WTC11 (cell line): ENCODE measurements at regions not wholly inside any gene's neighbourhood (a gene's known extent, or its start where the extent isn't known, plus 50 kb on each side); places are given as distances from the start of the nearest gene placed in this dataset.

ENCODE experiments used
- ATAC-seq: fragments of 200-7000 bp; cut with Tn5 transposase; 2 replicates; pipeline ENCODE4 v1.10.0; 2021; ENCODE audit warnings: mild to moderate bottlenecking, moderate library complexity
- CTCF ChIA-PET: fragments of 300-600 bp; sonication (Branson Sonifier 250); formaldehyde crosslinking; loops from one replicate; lab custom pipeline; 2021; ENCODE audit warnings: antibody characterized with exemption; lab: Charles Lee
- POLR2A ChIA-PET: fragments of 350-600 bp; sonication (Branson Sonifier 250); formaldehyde crosslinking; loops from one replicate; lab custom pipeline; 2021; ENCODE audit warnings: antibody characterized with exemption; lab: Charles Lee
- DNase-seq: peaks from one replicate; pipeline ENCODE4 v3.0.0; 2021; ENCODE audit warnings: low spot score
- H3K27ac Mint-ChIP-seq: 2 replicates; pipeline ENCODE4 v1.8.0; 2021; ENCODE audit warnings: mixed read lengths
- H3K27me3 Mint-ChIP-seq: 2 replicates; pipeline ENCODE4 v1.8.0; 2021; ENCODE audit warnings: low read depth, mild to moderate bottlenecking, moderate library complexity, mixed read lengths
- H3K36me3 Mint-ChIP-seq: 2 replicates; pipeline ENCODE4 v1.8.0; 2021; ENCODE audit warnings: mixed read lengths
- H3K4me1 Mint-ChIP-seq: 2 replicates; pipeline ENCODE4 v1.8.0; 2022; ENCODE audit warnings: mixed read lengths
- H3K4me3 Mint-ChIP-seq: 2 replicates; pipeline ENCODE4 v1.8.0; 2021; ENCODE audit warnings: mild to moderate bottlenecking, moderate library complexity, mixed read lengths
- H3K9me3 Mint-ChIP-seq: 2 replicates; pipeline ENCODE4 v1.8.0; 2021; ENCODE audit warnings: mixed read lengths
- EMX1 ChIP-seq: fragments of 250-450 bp; sonication (Bioruptor Pico); IDR thresholded peaks from 2 replicates; pipeline ENCODE4 v1.8.0; 2021; ENCODE audit warnings: mild to moderate bottlenecking
- FOXJ3 ChIP-seq: sonication (generic); formaldehyde crosslinking; IDR thresholded peaks from 2 replicates; pipeline ENCODE4 v1.9.0; 2021; ENCODE audit warnings: missing genetic modification reagents, mild to moderate bottlenecking, borderline replicate concordance
- MXD4 ChIP-seq: fragments of 250-450 bp; sonication (Bioruptor Pico); IDR thresholded peaks from 2 replicates; pipeline ENCODE4 v1.8.0; 2021; ENCODE audit warnings: mild to moderate bottlenecking, moderate library complexity, borderline replicate concordance
- NFATC4 ChIP-seq: fragments of 250-450 bp; sonication (Bioruptor Pico); IDR thresholded peaks from 2 replicates; pipeline ENCODE4 v1.9.0; 2021; ENCODE audit warnings: mild to moderate bottlenecking
- NR2C2 ChIP-seq: sonication (generic); formaldehyde crosslinking; IDR thresholded peaks from 2 replicates; pipeline ENCODE4 v1.8.0; 2022; ENCODE audit warnings: mild to moderate bottlenecking, missing genetic modification reagents
- RELA ChIP-seq: sonication (generic); formaldehyde crosslinking; IDR thresholded peaks from 2 replicates; pipeline ENCODE4 v1.8.1; 2022; ENCODE audit warnings: missing genetic modification reagents, mild to moderate bottlenecking, borderline replicate concordance
- SMAD3 ChIP-seq: sonication (generic); formaldehyde crosslinking; IDR thresholded peaks from 2 replicates; pipeline ENCODE4 v1.8.0; 2022; ENCODE audit warnings: missing genetic modification reagents, mild to moderate bottlenecking, borderline replicate concordance
- TCF7 ChIP-seq: sonication (generic); formaldehyde crosslinking; IDR thresholded peaks from 2 replicates; pipeline ENCODE4 v1.8.0; 2022; ENCODE audit warnings: mild to moderate bottlenecking, low read depth, missing genetic modification reagents, moderate library complexity
- ZBTB21 ChIP-seq: sonication (generic); formaldehyde crosslinking; IDR thresholded peaks from 2 replicates; pipeline ENCODE4 v1.8.1; 2023; ENCODE audit warnings: mild to moderate bottlenecking, missing genetic modification reagents, borderline replicate concordance
- ZNF219 ChIP-seq: sonication (generic); formaldehyde crosslinking; IDR thresholded peaks from 2 replicates; pipeline ENCODE4 v1.8.0; 2023; ENCODE audit warnings: missing genetic modification reagents, mild to moderate bottlenecking, borderline replicate concordance
- ZNF232 ChIP-seq: sonication (generic); formaldehyde crosslinking; IDR thresholded peaks from 2 replicates; pipeline ENCODE4 v1.8.0; 2022; ENCODE audit warnings: mild to moderate bottlenecking, missing genetic modification reagents
- TF ChIP-seq, protein P1 (sequence below): sonication (generic); formaldehyde crosslinking; IDR thresholded peaks from 2 replicates; pipeline ENCODE4 v1.8.1; 2022; ENCODE audit warnings: missing genetic modification reagents, borderline replicate concordance
- TF ChIP-seq, protein P2 (sequence below): fragments of 250-450 bp; sonication (Bioruptor Pico); IDR thresholded peaks from 2 replicates; pipeline ENCODE4 v1.8.0; 2021; ENCODE audit warnings: mild to moderate bottlenecking
- TF ChIP-seq, protein P3 (sequence below): sonication (generic); formaldehyde crosslinking; IDR thresholded peaks from 2 replicates; pipeline ENCODE4 v1.8.0; 2023; ENCODE audit warnings: mild to moderate bottlenecking, missing genetic modification reagents
- TF ChIP-seq, protein P4 (sequence below): sonication (generic); formaldehyde crosslinking; IDR thresholded peaks from 2 replicates; pipeline ENCODE4 v1.8.0; 2023; ENCODE audit warnings: missing genetic modification reagents
- TF ChIP-seq, protein P5 (sequence below): sonication (generic); formaldehyde crosslinking; conservative IDR thresholded peaks from 2 replicates; pipeline ENCODE4 v1.8.1; 2022; ENCODE audit warnings: mild to moderate bottlenecking, missing genetic modification reagents
- TF ChIP-seq, protein P6 (sequence below): sonication (generic); formaldehyde crosslinking; IDR thresholded peaks from 2 replicates; pipeline ENCODE4 v1.8.0; 2022; ENCODE audit warnings: mild to moderate bottlenecking, missing genetic modification reagents
- TF ChIP-seq, protein P7 (sequence below): sonication (generic); formaldehyde crosslinking; IDR thresholded peaks from 2 replicates; pipeline ENCODE4 v1.8.1; 2022; ENCODE audit warnings: mild to moderate bottlenecking, missing genetic modification reagents, moderate library complexity, borderline replicate concordance
- TF ChIP-seq, protein P8 (sequence below): fragments of 200-600 bp; IDR thresholded peaks from 2 replicates; pipeline ENCODE4 v1.8.0; 2022; ENCODE audit warnings: antibody characterized with exemption

DNA sequence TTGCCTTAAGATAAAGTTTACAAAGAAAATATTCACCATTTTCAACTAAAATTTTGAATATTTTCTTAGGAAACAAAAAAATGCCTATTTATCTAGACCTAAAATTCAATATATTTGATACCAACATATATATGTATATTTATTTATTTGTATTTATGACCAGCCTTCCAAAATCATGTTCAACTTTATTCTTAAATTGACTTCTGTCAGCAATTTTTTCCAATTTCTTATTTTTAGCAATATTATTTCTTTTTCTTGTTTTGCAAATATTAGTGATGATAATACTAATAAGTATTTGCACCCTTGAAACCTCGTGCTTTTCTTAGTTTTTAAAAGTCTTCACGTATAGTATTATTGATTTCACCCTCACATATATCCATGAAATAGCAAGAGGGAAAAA lies 68.2 kb upstream of the PHLPP1 start (continued):
- TF ChIP-seq RELA (CRISPR knock-in tag) = no peak

DNA sequence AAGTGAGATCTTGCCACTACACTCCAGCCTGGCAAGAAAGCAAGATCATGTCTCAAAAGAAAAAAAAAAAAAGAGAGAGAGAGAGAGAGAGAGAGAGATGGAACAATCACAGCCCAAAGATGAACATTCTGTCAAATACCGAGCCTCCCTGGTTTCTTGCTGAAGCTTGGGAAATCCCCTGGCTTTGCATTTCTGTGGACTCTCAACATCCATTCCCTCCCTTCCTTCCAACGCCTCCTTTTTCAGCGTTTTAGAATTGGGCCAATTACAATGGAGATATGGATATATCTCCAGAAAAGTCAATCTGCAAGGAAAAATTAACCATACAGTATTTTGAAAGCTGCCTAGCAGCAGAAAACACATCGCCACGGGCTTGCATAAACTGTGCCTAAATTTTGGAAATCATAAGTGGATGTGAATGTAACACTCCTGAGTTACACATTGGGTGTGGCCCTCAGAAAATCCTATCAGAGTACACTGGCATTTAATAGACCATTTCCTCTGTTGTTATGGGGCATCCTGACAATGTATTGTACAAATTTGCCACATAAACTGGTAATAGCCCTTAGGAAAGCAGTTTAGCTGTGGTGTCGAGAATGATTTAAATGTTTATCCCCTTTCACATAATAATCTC lies 67.2 kb upstream of the PHLPP1 start:
- Mint-ChIP-seq H3K27ac (no peak overlapping the region; the same call in 1 of the 2 replicates), H3K4me3 (no peak overlapping the region), H3K36me3 (peaks cover 2% of the 10 kb centered on the region), H3K27me3 (no peaks in the 10 kb centered on the region), H3K9me3 (peaks cover 8% of the 10 kb centered on the region), H3K4me1 (peaks cover 14% of the 10 kb centered on the region)
- ATAC-seq = no peak
- TF ChIP-seq ZNF232 (CRISPR knock-in tag) (no peak), TCF7 (no peak), SMAD3 (no peak), MXD4 (CRISPR knock-in tag) (no peak)
- TF ChIP-seq, protein P1, sequence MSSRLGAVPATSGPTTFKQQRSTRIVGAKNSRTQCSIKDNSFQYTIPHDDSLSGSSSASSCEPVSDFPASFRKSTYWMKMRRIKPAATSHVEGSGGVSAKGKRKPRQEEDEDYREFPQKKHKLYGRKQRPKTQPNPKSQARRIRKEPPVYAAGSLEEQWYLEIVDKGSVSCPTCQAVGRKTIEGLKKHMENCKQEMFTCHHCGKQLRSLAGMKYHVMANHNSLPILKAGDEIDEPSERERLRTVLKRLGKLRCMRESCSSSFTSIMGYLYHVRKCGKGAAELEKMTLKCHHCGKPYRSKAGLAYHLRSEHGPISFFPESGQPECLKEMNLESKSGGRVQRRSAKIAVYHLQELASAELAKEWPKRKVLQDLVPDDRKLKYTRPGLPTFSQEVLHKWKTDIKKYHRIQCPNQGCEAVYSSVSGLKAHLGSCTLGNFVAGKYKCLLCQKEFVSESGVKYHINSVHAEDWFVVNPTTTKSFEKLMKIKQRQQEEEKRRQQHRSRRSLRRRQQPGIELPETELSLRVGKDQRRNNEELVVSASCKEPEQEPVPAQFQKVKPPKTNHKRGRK (CRISPR knock-in tag) = no peak
- ChIA-PET CTCF (interaction anchor here (0.6 to 2.6 kb wide), 3 partner anchors 10 to 119 kb away, joined by 3 to 14 read pairs (median 4); partner anchors contain the start of gene PHLPP1), POLR2A (no interaction called here)
- DNase-seq = no peak

DNA sequence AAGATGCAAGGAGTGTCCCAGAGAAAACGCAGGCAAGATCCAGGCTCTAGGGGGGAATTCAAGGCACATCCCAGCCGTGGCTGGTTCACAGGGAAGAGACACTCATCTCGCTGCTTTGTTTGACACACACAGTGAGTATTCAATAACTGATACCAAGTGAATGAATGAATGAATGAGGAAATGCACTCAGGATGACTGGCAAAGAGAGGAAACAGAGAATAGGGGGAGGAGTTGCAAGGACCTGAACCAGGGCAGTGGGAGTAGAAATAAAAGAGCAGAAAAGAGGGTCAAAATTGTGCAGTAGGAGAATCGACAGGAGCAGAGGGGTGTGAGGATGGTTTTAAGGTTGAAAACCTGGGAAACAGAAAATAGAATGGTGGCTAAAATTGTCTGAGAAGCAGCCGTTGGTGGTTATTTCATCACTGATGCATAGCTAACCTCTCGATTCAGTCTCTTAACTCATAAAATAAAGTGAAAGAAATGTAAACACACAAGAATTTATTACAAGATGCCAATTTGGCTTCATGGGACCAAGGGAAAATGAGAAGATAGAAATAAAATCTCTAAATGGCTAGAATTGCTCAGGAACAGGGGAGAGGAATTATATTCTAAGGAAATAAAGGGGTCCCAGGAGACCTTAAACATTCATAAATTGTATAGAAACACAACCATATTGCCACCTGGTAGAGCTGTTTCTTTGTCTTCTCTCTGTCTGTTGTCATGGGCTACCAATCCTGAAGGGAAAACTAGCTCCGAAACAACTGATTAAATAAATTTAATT lies 63.9 kb upstream of the PHLPP1 start:
- ATAC-seq (no peak), DNase-seq (no peak)
- H3K36me3 Mint-ChIP-seq = no peaks in the 10 kb centered on the region
- peaks cover 10% of the 10 kb centered on the region for H3K4me1 Mint-ChIP-seq
- ChIA-PET POLR2A (no interaction called here), CTCF (interaction anchor here (1.0 to 1.4 kb wide), 2 partner anchors 13 to 67 kb away, joined by 4 read pairs; no protein-coding TSS in a partner anchor)
- no peaks in the 10 kb centered on the region for H3K9me3 Mint-ChIP-seq
- H3K4me3 Mint-ChIP-seq = no peak overlapping the region
- H3K27me3 Mint-ChIP-seq = no peaks in the 10 kb centered on the region; the same call in 1 of the 2 replicates
- H3K27ac Mint-ChIP-seq = peak overlapping the region; percentile 24; the same call in 1 of the 2 replicates
- TF ChIP-seq, protein P2, sequence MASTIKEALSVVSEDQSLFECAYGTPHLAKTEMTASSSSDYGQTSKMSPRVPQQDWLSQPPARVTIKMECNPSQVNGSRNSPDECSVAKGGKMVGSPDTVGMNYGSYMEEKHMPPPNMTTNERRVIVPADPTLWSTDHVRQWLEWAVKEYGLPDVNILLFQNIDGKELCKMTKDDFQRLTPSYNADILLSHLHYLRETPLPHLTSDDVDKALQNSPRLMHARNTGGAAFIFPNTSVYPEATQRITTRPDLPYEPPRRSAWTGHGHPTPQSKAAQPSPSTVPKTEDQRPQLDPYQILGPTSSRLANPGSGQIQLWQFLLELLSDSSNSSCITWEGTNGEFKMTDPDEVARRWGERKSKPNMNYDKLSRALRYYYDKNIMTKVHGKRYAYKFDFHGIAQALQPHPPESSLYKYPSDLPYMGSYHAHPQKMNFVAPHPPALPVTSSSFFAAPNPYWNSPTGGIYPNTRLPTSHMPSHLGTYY = no peak
- TF ChIP-seq NFATC4 (CRISPR knock-in tag) = no peak
- no peak for TF ChIP-seq TCF7
- no peak for TF ChIP-seq FOXJ3 (CRISPR knock-in tag)
- TF ChIP-seq, protein P1 (CRISPR knock-in tag) = no peak
- TF ChIP-seq, protein P3, sequence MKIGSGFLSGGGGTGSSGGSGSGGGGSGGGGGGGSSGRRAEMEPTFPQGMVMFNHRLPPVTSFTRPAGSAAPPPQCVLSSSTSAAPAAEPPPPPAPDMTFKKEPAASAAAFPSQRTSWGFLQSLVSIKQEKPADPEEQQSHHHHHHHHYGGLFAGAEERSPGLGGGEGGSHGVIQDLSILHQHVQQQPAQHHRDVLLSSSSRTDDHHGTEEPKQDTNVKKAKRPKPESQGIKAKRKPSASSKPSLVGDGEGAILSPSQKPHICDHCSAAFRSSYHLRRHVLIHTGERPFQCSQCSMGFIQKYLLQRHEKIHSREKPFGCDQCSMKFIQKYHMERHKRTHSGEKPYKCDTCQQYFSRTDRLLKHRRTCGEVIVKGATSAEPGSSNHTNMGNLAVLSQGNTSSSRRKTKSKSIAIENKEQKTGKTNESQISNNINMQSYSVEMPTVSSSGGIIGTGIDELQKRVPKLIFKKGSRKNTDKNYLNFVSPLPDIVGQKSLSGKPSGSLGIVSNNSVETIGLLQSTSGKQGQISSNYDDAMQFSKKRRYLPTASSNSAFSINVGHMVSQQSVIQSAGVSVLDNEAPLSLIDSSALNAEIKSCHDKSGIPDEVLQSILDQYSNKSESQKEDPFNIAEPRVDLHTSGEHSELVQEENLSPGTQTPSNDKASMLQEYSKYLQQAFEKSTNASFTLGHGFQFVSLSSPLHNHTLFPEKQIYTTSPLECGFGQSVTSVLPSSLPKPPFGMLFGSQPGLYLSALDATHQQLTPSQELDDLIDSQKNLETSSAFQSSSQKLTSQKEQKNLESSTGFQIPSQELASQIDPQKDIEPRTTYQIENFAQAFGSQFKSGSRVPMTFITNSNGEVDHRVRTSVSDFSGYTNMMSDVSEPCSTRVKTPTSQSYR (CRISPR knock-in tag) = no peak
- TF ChIP-seq, protein P4, sequence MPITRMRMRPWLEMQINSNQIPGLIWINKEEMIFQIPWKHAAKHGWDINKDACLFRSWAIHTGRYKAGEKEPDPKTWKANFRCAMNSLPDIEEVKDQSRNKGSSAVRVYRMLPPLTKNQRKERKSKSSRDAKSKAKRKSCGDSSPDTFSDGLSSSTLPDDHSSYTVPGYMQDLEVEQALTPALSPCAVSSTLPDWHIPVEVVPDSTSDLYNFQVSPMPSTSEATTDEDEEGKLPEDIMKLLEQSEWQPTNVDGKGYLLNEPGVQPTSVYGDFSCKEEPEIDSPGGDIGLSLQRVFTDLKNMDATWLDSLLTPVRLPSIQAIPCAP (CRISPR knock-in tag) = no peak
- no peak for TF ChIP-seq NR2C2
- TF ChIP-seq, protein P5, sequence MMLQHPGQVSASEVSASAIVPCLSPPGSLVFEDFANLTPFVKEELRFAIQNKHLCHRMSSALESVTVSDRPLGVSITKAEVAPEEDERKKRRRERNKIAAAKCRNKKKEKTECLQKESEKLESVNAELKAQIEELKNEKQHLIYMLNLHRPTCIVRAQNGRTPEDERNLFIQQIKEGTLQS = no peak
- TF ChIP-seq, protein P6, sequence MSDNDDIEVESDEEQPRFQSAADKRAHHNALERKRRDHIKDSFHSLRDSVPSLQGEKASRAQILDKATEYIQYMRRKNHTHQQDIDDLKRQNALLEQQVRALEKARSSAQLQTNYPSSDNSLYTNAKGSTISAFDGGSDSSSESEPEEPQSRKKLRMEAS (CRISPR knock-in tag) = no peak
- no peak for TF ChIP-seq ZBTB21 (CRISPR knock-in tag)
- TF ChIP-seq, protein P7, sequence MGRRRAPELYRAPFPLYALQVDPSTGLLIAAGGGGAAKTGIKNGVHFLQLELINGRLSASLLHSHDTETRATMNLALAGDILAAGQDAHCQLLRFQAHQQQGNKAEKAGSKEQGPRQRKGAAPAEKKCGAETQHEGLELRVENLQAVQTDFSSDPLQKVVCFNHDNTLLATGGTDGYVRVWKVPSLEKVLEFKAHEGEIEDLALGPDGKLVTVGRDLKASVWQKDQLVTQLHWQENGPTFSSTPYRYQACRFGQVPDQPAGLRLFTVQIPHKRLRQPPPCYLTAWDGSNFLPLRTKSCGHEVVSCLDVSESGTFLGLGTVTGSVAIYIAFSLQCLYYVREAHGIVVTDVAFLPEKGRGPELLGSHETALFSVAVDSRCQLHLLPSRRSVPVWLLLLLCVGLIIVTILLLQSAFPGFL (CRISPR knock-in tag) = no peak
- TF ChIP-seq ZNF219 (CRISPR knock-in tag) = no peak
- TF ChIP-seq EMX1 = no peak
- TF ChIP-seq, protein P8, sequence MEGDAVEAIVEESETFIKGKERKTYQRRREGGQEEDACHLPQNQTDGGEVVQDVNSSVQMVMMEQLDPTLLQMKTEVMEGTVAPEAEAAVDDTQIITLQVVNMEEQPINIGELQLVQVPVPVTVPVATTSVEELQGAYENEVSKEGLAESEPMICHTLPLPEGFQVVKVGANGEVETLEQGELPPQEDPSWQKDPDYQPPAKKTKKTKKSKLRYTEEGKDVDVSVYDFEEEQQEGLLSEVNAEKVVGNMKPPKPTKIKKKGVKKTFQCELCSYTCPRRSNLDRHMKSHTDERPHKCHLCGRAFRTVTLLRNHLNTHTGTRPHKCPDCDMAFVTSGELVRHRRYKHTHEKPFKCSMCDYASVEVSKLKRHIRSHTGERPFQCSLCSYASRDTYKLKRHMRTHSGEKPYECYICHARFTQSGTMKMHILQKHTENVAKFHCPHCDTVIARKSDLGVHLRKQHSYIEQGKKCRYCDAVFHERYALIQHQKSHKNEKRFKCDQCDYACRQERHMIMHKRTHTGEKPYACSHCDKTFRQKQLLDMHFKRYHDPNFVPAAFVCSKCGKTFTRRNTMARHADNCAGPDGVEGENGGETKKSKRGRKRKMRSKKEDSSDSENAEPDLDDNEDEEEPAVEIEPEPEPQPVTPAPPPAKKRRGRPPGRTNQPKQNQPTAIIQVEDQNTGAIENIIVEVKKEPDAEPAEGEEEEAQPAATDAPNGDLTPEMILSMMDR = no peak
